Ishikawa (cell line): ENCODE measurements at regions not wholly inside any gene's neighbourhood (a gene's known extent, or its start where the extent isn't known, plus 50 kb on each side); places are given as distances from the start of the nearest gene placed in this dataset.

Experiments used
- CEBPB ChIP-seq: IDR thresholded peaks from 2 replicates; pipeline ENCODE4 v1.6.1; 2012
- CREB1 ChIP-seq: IDR thresholded peaks from 2 replicates; pipeline ENCODE4 v1.6.1; 2012; ENCODE audit warnings: low read depth
- EGR1 ChIP-seq: IDR thresholded peaks from 2 replicates; pipeline ENCODE4 v1.6.1; 2012
- FOXM1 ChIP-seq: IDR thresholded peaks from 2 replicates; pipeline ENCODE4 v1.6.1; 2012; ENCODE audit warnings: low read depth, borderline replicate concordance
- RAD21 ChIP-seq: IDR thresholded peaks from 2 replicates; pipeline ENCODE4 v1.6.1; 2012; ENCODE audit warnings: low read depth
- TAF1 ChIP-seq: IDR thresholded peaks from 2 replicates; pipeline ENCODE4 v1.6.1; 2012; ENCODE audit warnings: low read depth, mild to moderate bottlenecking
- USF1 ChIP-seq: IDR thresholded peaks from 2 replicates; pipeline ENCODE4 v1.6.1; 2012
- YY1 ChIP-seq: IDR thresholded peaks from 2 replicates; pipeline ENCODE4 v1.6.1; 2012; ENCODE audit warnings: low read depth
- TF ChIP-seq, protein P1 (sequence below): IDR thresholded peaks from 2 replicates; pipeline ENCODE4 v1.6.1; 2012
- TF ChIP-seq, protein P2 (sequence below): IDR thresholded peaks from 2 replicates; pipeline ENCODE4 v1.6.1; 2012; ENCODE audit warnings: low read depth, mild to moderate bottlenecking

DNA sequence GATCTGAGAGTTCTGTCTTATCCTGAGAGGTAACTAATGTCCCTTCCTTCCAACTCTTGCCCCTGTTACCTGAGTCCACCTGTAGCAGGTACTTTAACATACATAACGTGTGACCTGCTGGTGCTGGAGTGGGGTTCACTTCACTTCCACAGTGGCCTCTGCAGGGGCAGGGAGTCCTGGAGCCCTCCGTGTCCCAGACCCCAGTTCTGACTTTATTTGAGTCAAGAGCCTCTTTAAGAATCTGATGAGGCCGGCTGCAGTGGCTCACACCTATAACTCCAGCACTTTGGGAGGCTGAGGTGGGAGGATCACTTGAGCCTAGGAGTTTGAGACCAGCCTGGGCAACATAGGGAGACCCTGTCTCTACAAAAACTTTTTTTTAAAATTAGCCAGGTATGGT, 117.0 kb upstream of the RET start:
- TF ChIP-seq CEBPB (no peak), CREB1 (no peak), RAD21 (no peak), USF1 (no peak), TAF1 (no peak), EGR1 (no peak), YY1 (no peak), FOXM1 (no peak)
- TF ChIP-seq, protein P1, sequence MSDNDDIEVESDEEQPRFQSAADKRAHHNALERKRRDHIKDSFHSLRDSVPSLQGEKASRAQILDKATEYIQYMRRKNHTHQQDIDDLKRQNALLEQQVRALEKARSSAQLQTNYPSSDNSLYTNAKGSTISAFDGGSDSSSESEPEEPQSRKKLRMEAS = no peak
- TF ChIP-seq, protein P2, sequence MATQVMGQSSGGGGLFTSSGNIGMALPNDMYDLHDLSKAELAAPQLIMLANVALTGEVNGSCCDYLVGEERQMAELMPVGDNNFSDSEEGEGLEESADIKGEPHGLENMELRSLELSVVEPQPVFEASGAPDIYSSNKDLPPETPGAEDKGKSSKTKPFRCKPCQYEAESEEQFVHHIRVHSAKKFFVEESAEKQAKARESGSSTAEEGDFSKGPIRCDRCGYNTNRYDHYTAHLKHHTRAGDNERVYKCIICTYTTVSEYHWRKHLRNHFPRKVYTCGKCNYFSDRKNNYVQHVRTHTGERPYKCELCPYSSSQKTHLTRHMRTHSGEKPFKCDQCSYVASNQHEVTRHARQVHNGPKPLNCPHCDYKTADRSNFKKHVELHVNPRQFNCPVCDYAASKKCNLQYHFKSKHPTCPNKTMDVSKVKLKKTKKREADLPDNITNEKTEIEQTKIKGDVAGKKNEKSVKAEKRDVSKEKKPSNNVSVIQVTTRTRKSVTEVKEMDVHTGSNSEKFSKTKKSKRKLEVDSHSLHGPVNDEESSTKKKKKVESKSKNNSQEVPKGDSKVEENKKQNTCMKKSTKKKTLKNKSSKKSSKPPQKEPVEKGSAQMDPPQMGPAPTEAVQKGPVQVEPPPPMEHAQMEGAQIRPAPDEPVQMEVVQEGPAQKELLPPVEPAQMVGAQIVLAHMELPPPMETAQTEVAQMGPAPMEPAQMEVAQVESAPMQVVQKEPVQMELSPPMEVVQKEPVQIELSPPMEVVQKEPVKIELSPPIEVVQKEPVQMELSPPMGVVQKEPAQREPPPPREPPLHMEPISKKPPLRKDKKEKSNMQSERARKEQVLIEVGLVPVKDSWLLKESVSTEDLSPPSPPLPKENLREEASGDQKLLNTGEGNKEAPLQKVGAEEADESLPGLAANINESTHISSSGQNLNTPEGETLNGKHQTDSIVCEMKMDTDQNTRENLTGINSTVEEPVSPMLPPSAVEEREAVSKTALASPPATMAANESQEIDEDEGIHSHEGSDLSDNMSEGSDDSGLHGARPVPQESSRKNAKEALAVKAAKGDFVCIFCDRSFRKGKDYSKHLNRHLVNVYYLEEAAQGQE = no peak
